DND-41 (cell line): ENCODE measurements at regions not wholly inside any gene's neighbourhood (a gene's known extent, or its start where the extent isn't known, plus 50 kb on each side); places are given as distances from the start of the nearest gene placed in this dataset.
A peak's percentile ranks its signal among the peaks of the same experiment; 100 is the strongest.
"Not testable (repeated sequence)": the region's sequence is repeated elsewhere in the genome, so short reads cannot be mapped to it uniquely, and the experiment has no call there.

Experiments used
- ATAC-seq: fragments of 200-7000 bp; cut with Tn5 transposase; 3 replicates; pipeline ENCODE4 v1.9.1; 2021; ENCODE audit warnings: low read depth; ENCODE audit not compliant: insufficient read depth
- DNase-seq: peaks from one replicate; pipeline ENCODE4 v3.0.0-alpha.2; 2020
- H2AFZ ChIP-seq: 2 replicates; pipeline ENCODE4 v1.6.0; 2012; ENCODE audit warnings: low read depth, low read length
- H3K27ac ChIP-seq: 2 replicates; pipeline ENCODE4 v1.5.1; 2012; ENCODE audit warnings: low read length, inconsistent platforms
- H3K27me3 ChIP-seq: fragments of 200-600 bp; sonication (generic); 2 replicates; pipeline ENCODE4 v1.6.0; 2012; ENCODE audit warnings: low read length, mild to moderate bottlenecking, inconsistent platforms; ENCODE audit not compliant: insufficient read depth, poor library complexity
- H3K36me3 ChIP-seq: 2 replicates; pipeline ENCODE4 v1.5.1; 2012; ENCODE audit warnings: low read length, inconsistent platforms; ENCODE audit not compliant: insufficient read depth
- H3K4me1 ChIP-seq: 2 replicates; pipeline ENCODE4 v1.5.1; 2012; ENCODE audit warnings: mild to moderate bottlenecking, low read length; ENCODE audit not compliant: insufficient read depth
- H3K4me2 ChIP-seq: 2 replicates; pipeline ENCODE4 v1.6.0; 2012; ENCODE audit warnings: mild to moderate bottlenecking, moderate library complexity, low read length, inconsistent platforms; ENCODE audit not compliant: insufficient read depth
- H3K4me3 ChIP-seq, 2 experiments: fragments of 200-600 bp in 1 of 2; shearing (Covaris generic) in 1 of 2; 2 replicates each; pipeline ENCODE4 v1.5.1; 2012 to 2016; ENCODE audit warnings: inconsistent platforms in 2 of 2, low read length in 2 of 2, mild to moderate bottlenecking in 2 of 2, low read depth in 1 of 2, moderate library complexity in 1 of 2
- H3K79me2 ChIP-seq: 2 replicates; pipeline ENCODE4 v1.6.0; 2012; ENCODE audit warnings: low read length, inconsistent platforms; ENCODE audit not compliant: insufficient read depth
- H3K9ac ChIP-seq: 2 replicates; pipeline ENCODE4 v1.6.0; 2012; ENCODE audit warnings: low read depth, mild to moderate bottlenecking, inconsistent platforms, low read length, moderate library complexity
- H3K9me3 ChIP-seq: 2 replicates; pipeline ENCODE4 v1.5.1; 2012; ENCODE audit warnings: low read length, moderate library complexity, mild to moderate bottlenecking, inconsistent platforms; ENCODE audit not compliant: insufficient read depth, severe bottlenecking
- H4K20me1 ChIP-seq: 2 replicates; pipeline ENCODE4 v1.6.0; 2012; ENCODE audit warnings: low read length; ENCODE audit not compliant: insufficient read depth
- EZH2 ChIP-seq: IDR thresholded peaks from 3 replicates; pipeline ENCODE4 v1.6.1; 2012; ENCODE audit warnings: borderline replicate concordance, low read depth, mild to moderate bottlenecking, moderate library complexity, low read length, inconsistent platforms; ENCODE audit not compliant: severe bottlenecking
- TF ChIP-seq, protein P1 (sequence below): IDR thresholded peaks from 2 replicates; pipeline ENCODE4 v1.5.1; 2012; ENCODE audit warnings: borderline replicate concordance, low read length, moderate library complexity, mild to moderate bottlenecking; ENCODE audit not compliant: poor library complexity, severe bottlenecking; ENCODE audit errors: extremely low read depth

DNA sequence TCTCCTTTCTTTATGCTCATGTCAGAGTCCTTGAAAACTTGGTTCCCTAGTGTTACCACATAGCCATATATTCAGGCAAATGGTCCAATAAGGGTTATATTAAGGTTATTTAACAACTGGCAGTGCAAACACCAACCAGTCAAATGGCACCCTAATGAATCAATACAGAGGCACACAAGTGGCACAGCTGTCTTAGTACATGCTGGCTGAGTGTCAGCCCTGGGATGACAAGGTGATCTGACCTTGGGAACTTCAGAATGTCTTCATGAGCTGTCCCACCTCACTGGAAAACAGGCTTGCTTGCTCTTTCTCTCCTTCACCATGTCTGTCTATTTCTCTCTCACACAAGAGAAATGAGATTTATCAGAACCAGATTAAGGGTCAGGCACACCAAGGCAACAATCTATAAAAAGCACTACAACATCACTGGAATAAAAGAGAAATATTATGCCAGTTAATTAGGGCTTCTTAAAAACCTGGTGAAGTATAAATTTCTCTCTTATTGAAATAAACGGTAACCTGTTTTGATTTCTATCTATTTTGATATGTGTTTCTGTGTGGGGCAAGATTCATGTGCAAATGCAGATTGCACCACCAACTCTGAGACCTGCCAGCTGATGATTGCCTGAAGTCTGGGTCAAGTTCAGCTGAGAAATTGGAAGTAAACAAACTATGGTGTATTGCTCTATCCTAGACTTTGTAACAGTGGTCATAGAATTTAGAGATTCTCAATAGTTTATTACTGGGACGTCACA lies 140.7 kb downstream of the SREK1 start:
- H3K9ac ChIP-seq = no peak overlapping the region
- ATAC-seq (no peak), DNase-seq (no peak)
- no peaks in the 10 kb centered on the region for H3K9me3 ChIP-seq
- no peaks in the 10 kb centered on the region for H3K4me1 ChIP-seq
- H3K36me3 ChIP-seq = no peaks in the 10 kb centered on the region
- no peak overlapping the region for H3K4me3 ChIP-seq
- no peak overlapping the region for H2AFZ ChIP-seq
- H3K27me3 ChIP-seq = no peaks in the 10 kb centered on the region
- H3K4me2 ChIP-seq = no peak overlapping the region
- no peaks in the 10 kb centered on the region for H4K20me1 ChIP-seq
- no peaks in the 10 kb centered on the region for H3K79me2 ChIP-seq
- no peak overlapping the region for H3K27ac ChIP-seq
- TF ChIP-seq, protein P1, sequence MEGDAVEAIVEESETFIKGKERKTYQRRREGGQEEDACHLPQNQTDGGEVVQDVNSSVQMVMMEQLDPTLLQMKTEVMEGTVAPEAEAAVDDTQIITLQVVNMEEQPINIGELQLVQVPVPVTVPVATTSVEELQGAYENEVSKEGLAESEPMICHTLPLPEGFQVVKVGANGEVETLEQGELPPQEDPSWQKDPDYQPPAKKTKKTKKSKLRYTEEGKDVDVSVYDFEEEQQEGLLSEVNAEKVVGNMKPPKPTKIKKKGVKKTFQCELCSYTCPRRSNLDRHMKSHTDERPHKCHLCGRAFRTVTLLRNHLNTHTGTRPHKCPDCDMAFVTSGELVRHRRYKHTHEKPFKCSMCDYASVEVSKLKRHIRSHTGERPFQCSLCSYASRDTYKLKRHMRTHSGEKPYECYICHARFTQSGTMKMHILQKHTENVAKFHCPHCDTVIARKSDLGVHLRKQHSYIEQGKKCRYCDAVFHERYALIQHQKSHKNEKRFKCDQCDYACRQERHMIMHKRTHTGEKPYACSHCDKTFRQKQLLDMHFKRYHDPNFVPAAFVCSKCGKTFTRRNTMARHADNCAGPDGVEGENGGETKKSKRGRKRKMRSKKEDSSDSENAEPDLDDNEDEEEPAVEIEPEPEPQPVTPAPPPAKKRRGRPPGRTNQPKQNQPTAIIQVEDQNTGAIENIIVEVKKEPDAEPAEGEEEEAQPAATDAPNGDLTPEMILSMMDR = no peak
- TF ChIP-seq EZH2 = no peak

- ATAC-seq (peak; percentile 44; the same call in 1 of the 3 replicates), DNase-seq (no peak)
- Histone ChIP-seq H3K9me3 (no peaks in the 10 kb centered on the region), H3K4me1 (no peaks in the 10 kb centered on the region), H3K4me3 (no peak overlapping the region), H2AFZ (no peak overlapping the region), H3K27me3 (no peaks in the 10 kb centered on the region), H3K4me2 (no peak overlapping the region), H3K9ac (no peak overlapping the region), H3K79me2 (no peaks in the 10 kb centered on the region), H3K27ac (no peak overlapping the region), H4K20me1 (no peaks in the 10 kb centered on the region), H3K36me3 (no peaks in the 10 kb centered on the region)
- no peak for TF ChIP-seq EZH2
- TF ChIP-seq, protein P1 = no peak
Observed at GRCh38 chr5:66285343-66285922, 141.3 kb downstream of the SREK1 start.

DNA sequence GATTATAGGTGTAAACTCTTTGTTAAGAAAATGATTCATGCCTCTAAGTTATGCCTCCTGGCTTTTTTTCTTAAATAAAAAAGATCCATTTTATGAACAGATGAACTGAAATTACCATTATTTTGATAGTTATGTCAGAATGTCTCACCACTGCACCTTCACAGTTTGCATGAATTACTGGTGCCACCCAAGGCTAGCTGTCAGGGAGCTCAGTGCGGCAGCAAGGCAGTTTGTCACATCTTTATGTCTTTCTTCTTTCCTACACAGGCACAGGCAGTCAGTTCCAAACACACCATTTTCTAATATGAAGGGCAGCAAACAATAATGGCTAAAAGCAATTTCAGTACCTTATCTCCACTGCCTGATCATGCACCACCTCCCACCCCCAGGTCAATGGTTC lies 147.7 kb downstream of the SREK1 start:
- Histone ChIP-seq H3K27ac (no peak overlapping the region), H3K79me2 (no peaks in the 10 kb centered on the region), H3K4me1 (no peaks in the 10 kb centered on the region), H4K20me1 (no peaks in the 10 kb centered on the region), H3K4me3 (no peak overlapping the region), H3K36me3 (no peaks in the 10 kb centered on the region), H3K4me2 (no peak overlapping the region), H2AFZ (no peak overlapping the region), H3K9me3 (no peaks in the 10 kb centered on the region), H3K9ac (no peak overlapping the region), H3K27me3 (no peaks in the 10 kb centered on the region)
- TF ChIP-seq, protein P1 = no peak
- no peak for TF ChIP-seq EZH2
- ATAC-seq (no peak), DNase-seq (no peak)

DNA sequence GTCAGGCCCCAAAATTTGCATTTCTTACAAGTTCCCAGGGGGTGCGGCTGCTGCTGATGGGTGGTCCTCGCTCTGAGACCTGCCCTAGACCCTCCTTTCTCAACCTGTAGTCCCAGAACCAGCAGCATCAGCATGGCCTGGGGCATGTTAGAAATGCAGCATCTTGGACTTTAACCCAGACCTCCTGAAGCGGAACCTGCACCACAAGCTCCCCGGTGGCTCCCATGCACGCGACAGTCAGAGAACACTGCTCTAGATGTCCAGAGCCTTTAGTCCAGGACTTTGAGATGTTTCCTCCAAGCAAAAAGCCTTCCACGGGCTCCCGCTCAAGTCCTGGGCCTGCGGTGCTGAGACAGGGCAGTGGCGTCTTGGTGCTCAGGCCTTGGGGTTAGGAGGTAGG lies 149.8 kb downstream of the SREK1 start:
- not testable (repeated sequence) for ATAC-seq, H4K20me1 ChIP-seq, H3K36me3 ChIP-seq, H2AFZ ChIP-seq, H3K4me2 ChIP-seq, H3K27ac ChIP-seq, H3K4me1 ChIP-seq, H3K79me2 ChIP-seq, H3K4me3 ChIP-seq, H3K27me3 ChIP-seq, H3K9ac ChIP-seq, H3K9me3 ChIP-seq, DNase-seq
